GM10266 (cell line): ENCODE measurements at regions not wholly inside any gene's neighbourhood (a gene's known extent, or its start where the extent isn't known, plus 50 kb on each side); places are given as distances from the start of the nearest gene placed in this dataset.

ENCODE experiments used
- DNase-seq: peaks from one replicate; pipeline ENCODE4 v3.0.0; 2012; ENCODE audit errors: extremely low spot score
- TF ChIP-seq, protein P1 (sequence below): IDR thresholded peaks from 2 replicates; pipeline ENCODE4 v1.5.1; 2012; ENCODE audit warnings: mild to moderate bottlenecking, low read depth; ENCODE audit not compliant: control insufficient read depth, insufficient read depth; ENCODE audit errors: missing control alignments

- DNase-seq: no peak
- TF ChIP-seq, protein P1, sequence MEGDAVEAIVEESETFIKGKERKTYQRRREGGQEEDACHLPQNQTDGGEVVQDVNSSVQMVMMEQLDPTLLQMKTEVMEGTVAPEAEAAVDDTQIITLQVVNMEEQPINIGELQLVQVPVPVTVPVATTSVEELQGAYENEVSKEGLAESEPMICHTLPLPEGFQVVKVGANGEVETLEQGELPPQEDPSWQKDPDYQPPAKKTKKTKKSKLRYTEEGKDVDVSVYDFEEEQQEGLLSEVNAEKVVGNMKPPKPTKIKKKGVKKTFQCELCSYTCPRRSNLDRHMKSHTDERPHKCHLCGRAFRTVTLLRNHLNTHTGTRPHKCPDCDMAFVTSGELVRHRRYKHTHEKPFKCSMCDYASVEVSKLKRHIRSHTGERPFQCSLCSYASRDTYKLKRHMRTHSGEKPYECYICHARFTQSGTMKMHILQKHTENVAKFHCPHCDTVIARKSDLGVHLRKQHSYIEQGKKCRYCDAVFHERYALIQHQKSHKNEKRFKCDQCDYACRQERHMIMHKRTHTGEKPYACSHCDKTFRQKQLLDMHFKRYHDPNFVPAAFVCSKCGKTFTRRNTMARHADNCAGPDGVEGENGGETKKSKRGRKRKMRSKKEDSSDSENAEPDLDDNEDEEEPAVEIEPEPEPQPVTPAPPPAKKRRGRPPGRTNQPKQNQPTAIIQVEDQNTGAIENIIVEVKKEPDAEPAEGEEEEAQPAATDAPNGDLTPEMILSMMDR: no peak
These were observed 246.6 kb upstream of the PLET1 start for GRCh38 chr11:112507281-112507680.

GRCh38 chr11:112508750-112509149 is 248.1 kb upstream of the PLET1 start:
- TF ChIP-seq, protein P1: no peak

GRCh38 chr11:112509300-112509699 is 248.6 kb upstream of the PLET1 start:
- TF ChIP-seq, protein P1: no peak
- DNase-seq: no peak

More at GRCh38 chr11:112508750-112509149, 248.1 kb upstream of the PLET1 start:
- no peak for DNase-seq

GRCh38 chr11:112511271-112511670 is 250.6 kb upstream of the PLET1 start:
- TF ChIP-seq, protein P1: no peak
- DNase-seq: no peak

DNA sequence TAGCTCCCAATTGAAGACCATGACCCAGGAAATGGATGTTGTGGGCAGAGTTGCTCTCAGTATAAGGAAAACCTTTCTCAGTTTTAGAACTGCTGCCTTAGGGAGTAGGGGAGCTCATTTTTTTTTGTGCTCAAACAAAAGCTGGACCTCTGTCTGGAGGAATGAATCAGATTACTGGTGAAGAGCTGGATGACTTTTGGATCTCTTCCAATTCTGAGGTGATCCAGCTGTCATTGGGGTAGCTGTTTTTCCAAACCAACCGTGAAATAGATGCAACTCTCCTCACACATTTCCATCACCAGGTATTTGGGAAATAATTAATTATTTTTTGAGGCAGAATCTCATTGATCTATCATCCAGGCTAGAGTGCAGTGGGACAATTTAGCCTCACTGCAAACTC is 251.3 kb upstream of the PLET1 start:
- DNase-seq: no peak
- TF ChIP-seq, protein P1: no peak

DNA sequence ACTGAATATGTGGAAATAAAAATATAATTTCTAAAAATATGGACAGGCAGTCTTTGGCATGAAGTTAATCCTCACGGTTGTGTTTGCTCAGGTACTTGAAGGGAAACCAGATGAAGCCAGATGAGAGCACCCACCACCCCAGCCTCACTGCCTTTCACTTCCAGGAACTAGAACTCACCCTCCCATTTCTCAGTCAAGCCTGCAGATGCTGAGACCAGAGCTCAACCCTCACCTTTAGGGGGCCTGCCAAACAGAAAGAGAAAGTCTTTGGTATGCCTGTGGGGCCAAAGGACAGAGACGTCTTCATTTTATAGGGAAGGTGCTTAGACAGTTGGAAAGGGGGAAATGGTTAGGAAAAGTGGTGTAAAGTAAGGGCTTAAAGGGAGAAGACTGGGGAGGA is 252.8 kb upstream of the PLET1 start:
- no peak for DNase-seq
- TF ChIP-seq, protein P1: no peak

GRCh38 chr11:112514011-112514740 is 253.5 kb upstream of the PLET1 start:
- no peak for DNase-seq
- TF ChIP-seq, protein P1: no peak
